Suprapubic skin (tissue), 3 donors: ENCODE measurements at regions not wholly inside any gene's neighbourhood (a gene's known extent, or its start where the extent isn't known, plus 50 kb on each side); places are given as distances from the start of the nearest gene placed in this dataset.

Experiments used
- POLR2A ChIP-seq, 2 donors: fragments of 450-650 bp; IDR thresholded peaks; one replicate each; pipeline ENCODE4 v1.6.1; 2017; ENCODE audit warnings: antibody characterized with exemption in 2 of 2, mild to moderate bottlenecking in 2 of 2, moderate library complexity in 2 of 2
- TF ChIP-seq, protein P1 (sequence below), 2 donors: fragments of 200-600 bp in 1 of 2; fragments of 450-650 bp in 1 of 2; sonication (generic) in 1 of 2; IDR thresholded peaks; one replicate each; pipeline ENCODE4 v1.5.1; 2016 to 2019; ENCODE audit warnings: antibody characterized with exemption in 2 of 2, mild to moderate bottlenecking in 1 of 2, moderate library complexity in 1 of 2

DNA sequence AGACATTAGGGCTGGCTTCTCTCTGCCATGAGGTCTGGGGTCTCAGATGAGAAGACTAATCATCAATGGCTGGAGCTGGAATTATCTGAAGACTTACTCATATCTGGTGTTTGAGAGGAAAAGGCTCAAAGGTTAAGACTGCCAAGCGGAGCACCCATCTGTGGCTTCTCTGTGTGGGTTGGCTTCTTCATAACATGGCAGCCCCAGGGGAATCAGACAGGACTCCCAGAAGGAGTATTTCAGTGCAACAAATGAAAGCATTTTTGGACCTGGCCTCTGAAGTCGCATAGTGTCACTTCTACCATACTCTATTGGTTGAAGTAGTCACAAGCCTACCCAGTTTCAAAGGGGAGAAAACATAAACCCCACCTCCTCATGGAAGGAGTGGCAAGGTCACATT is 171.8 kb upstream of the KRR1 start:
- no peak for TF ChIP-seq POLR2A (IDR thresholded peaks at IDR 0.05)
- TF ChIP-seq, protein P1, sequence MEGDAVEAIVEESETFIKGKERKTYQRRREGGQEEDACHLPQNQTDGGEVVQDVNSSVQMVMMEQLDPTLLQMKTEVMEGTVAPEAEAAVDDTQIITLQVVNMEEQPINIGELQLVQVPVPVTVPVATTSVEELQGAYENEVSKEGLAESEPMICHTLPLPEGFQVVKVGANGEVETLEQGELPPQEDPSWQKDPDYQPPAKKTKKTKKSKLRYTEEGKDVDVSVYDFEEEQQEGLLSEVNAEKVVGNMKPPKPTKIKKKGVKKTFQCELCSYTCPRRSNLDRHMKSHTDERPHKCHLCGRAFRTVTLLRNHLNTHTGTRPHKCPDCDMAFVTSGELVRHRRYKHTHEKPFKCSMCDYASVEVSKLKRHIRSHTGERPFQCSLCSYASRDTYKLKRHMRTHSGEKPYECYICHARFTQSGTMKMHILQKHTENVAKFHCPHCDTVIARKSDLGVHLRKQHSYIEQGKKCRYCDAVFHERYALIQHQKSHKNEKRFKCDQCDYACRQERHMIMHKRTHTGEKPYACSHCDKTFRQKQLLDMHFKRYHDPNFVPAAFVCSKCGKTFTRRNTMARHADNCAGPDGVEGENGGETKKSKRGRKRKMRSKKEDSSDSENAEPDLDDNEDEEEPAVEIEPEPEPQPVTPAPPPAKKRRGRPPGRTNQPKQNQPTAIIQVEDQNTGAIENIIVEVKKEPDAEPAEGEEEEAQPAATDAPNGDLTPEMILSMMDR (IDR thresholded peaks at IDR 0.05), result no peak
